RWPE1 (cell line): ENCODE measurements at regions not wholly inside any gene's neighbourhood (a gene's known extent, or its start where the extent isn't known, plus 50 kb on each side); places are given as distances from the start of the nearest gene placed in this dataset.

Experiments
- CTCF ChIA-PET: fragments of 350-600 bp; sonication (Branson Sonifier 250); formaldehyde crosslinking; extraction: SDS; loops from one replicate; lab custom pipeline; 2021; lab: Yijun Ruan, JAX
- POLR2A ChIA-PET: fragments of 400-600 bp; formaldehyde crosslinking; extraction: SDS; loops from one replicate; lab custom pipeline; 2020; ENCODE audit warnings: antibody characterized with exemption; ENCODE audit not compliant: low non-redundant PET; lab: Yijun Ruan, JAX
- DNase-seq: peaks from one replicate; pipeline ENCODE4 v3.0.0; 2012; ENCODE audit warnings: low spot score
- H3K27ac ChIP-seq: fragments of 450-650 bp; 2 replicates; pipeline ENCODE4 v1.5.1; 2017
- TF ChIP-seq, protein P1 (sequence below): fragments of 450-650 bp; conservative IDR thresholded peaks from 2 replicates; pipeline ENCODE4 v1.5.1; 2017; ENCODE audit warnings: low read depth, mild to moderate bottlenecking

DNA sequence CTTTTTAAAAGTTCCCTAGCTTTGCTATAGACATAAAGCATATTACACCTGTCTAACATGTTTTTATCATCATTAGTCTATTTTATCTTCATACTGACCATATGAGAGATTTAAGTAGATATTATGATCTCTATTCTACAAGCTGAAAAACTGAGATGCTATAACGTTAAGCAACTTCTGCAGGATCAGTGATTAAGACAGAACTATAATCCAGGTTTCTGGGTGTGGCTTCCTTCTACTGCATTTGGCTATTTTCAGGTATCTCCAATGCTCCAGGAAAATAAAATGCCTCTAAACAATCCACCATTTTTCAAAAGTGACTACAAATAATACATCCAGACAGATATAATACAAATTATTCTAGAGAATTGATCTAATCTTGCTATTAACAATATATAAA is 53.4 kb downstream of the RGS2 start:
- DNase-seq = no peak
- TF ChIP-seq, protein P1, sequence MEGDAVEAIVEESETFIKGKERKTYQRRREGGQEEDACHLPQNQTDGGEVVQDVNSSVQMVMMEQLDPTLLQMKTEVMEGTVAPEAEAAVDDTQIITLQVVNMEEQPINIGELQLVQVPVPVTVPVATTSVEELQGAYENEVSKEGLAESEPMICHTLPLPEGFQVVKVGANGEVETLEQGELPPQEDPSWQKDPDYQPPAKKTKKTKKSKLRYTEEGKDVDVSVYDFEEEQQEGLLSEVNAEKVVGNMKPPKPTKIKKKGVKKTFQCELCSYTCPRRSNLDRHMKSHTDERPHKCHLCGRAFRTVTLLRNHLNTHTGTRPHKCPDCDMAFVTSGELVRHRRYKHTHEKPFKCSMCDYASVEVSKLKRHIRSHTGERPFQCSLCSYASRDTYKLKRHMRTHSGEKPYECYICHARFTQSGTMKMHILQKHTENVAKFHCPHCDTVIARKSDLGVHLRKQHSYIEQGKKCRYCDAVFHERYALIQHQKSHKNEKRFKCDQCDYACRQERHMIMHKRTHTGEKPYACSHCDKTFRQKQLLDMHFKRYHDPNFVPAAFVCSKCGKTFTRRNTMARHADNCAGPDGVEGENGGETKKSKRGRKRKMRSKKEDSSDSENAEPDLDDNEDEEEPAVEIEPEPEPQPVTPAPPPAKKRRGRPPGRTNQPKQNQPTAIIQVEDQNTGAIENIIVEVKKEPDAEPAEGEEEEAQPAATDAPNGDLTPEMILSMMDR = no peak
- CTCF ChIA-PET = interaction anchor here (0.7 kb wide), 1 partner anchor 350 kb away, joined by 3 read pairs; no protein-coding TSS in a partner anchor
- H3K27ac ChIP-seq = no peak overlapping the region
- POLR2A ChIA-PET = no interaction called here

DNA sequence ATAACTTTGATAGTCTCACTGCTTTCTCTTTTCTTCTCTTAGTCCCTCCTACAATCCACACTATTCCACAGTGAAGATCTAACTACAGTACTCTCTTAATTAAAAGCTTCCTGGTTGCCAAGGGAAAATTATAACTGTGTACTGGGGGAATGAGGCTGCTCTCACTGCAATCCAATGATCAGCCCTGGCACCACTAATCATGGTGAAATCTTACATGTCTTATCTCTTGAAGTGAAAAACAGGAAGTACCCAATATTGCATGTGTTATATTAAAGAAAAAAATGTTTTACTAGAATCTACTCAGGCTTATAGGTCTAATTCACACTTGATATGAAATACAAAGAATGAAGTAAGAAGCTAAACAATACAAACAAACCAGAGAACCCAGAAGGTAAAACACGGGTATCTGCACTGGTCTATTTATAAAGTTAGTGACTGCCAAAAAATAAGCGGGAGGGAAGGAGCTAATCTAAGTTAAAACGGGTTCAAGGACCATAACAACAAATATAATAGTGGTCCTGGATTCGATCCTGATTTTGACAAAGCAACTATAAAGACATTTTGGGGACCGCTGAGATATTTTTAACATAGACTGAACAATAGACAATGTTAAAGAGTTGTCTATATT is 57.5 kb downstream of the RGS2 start:
- DNase-seq = no peak
- ChIA-PET CTCF (no interaction called here), POLR2A (no interaction called here)
- TF ChIP-seq, protein P1 = no peak
- H3K27ac ChIP-seq = no peak overlapping the region

DNA sequence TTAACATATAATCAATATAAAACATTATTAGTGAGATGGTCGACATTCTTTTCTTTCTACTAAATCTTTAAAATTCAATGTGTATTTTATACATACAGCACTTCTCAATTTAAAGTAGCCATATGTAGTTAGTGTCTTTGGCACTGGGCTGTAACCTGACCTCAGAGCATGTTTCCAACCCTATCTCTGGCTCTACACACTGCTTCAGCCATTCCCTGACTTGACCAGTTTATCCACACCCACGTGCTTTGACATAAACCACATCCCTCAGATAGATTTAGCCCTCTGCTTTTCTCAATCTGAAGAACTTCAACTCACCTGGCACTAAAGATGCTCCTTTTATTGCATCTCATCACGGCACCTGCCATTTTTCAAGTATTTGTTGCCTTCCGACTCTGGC is 58.3 kb downstream of the RGS2 start:
- no peak overlapping the region for H3K27ac ChIP-seq
- ChIA-PET CTCF (no interaction called here), POLR2A (no interaction called here)
- TF ChIP-seq, protein P1 = no peak
- no peak for DNase-seq

DNA sequence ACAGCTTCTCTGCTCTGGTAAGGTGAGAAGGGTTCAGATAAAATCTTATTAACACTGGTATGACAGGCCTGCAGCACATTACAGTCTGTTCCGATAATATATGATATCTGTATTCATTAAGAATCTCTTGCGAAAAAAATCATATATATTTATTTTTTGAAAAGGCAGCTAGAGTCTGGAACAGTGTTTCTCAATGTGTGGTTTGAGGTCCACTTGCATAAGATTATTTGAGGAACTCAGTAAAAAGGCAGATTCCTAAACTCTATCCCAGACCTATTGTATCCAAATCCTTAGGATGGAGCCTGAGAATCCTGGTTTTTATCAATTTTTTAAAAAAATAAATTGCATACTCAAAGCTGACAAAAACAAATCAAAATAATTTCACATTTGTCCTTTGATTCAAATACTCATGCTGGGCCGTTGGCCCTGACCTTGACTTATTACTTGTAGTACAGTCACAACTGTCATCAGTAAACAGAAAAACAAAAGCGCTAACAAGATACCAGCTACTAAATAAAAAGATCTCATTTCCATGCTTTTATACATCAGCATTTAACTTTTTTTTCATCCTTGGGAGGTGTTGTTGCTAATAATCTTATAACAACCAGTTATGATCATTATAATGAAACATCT is 60.6 kb downstream of the RGS2 start:
- POLR2A ChIA-PET = no interaction called here
- TF ChIP-seq, protein P1 = no peak
- DNase-seq = no peak
- H3K27ac ChIP-seq = no peak overlapping the region
- CTCF ChIA-PET = interaction anchor here (0.6 kb wide), 1 partner anchor 34 kb away, joined by 3 read pairs; no protein-coding TSS in a partner anchor

DNA sequence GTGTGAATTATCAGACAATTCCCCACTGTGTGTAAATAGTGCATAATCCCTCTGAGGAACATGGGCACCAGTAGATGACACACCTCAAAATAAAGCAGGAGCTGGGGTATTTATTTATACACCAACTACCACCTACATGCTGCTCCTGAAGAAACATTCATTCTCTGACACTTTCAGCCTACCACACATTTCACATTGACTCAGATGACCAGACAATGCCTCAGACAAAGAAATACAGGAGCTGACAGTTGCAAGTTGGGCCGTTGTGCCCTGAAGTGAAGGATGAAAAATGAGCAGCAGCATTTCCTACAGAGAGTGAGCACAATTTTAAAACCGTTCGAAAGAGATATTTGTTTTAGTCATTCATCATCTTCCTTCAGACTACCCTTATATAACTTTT is 63.2 kb downstream of the RGS2 start:
- no peak overlapping the region for H3K27ac ChIP-seq
- DNase-seq = no peak
- ChIA-PET CTCF (interaction anchor here (0.7 kb wide), 1 partner anchor 946 kb away, joined by 5 read pairs; no protein-coding TSS in a partner anchor), POLR2A (no interaction called here)
- TF ChIP-seq, protein P1 = no peak

DNA sequence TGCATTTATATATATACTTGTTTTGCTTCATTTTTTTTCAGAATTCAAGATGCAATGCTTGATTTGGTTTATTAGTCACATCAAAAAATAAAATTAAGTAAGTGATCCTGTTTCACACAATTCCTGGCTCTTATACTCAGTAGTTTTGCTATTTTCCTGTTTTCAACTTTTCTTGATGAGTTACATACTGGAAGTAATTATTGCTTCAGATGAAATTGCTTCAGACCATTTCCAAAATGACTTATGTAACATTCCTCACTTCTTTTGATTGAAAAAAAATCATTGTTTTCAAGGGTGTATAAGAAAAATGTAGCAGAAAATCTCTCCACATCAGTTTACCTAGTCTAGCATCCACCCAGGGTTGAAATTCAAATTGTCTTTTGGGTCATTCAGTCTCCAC is 65.0 kb downstream of the RGS2 start:
- POLR2A ChIA-PET = no interaction called here
- no peak for DNase-seq
- CTCF ChIA-PET = no interaction called here
- no peak overlapping the region for H3K27ac ChIP-seq
- TF ChIP-seq, protein P1 = no peak
